ENCODE measurements at regions not wholly inside any gene's neighbourhood (a gene's known extent, or its start where the extent isn't known, plus 50 kb on each side); places are given as distances from the start of the nearest gene placed in this dataset.

GRCh38 chr14:103271189-103271588 lies 62.8 kb upstream of the EIF5 start:
- TF ChIP-seq POLR2A (IDR thresholded peaks at IDR 0.05; ENCODE audit: low read depth, low read length) (no peak), CTCF (IDR thresholded peaks at IDR 0.05; ENCODE audit: extremely low read depth in 1 of 2, insufficient read depth in 1 of 2, low read depth in 1 of 2, low read length in 2 of 2) (no peak), MAX (IDR thresholded peaks at IDR 0.05; ENCODE audit: insufficient read depth, insufficient read length) (no peak)

Data from endothelial cell of umbilical vein (primary cell).